GM11168 (cell line): ENCODE measurements at regions not wholly inside any gene's neighbourhood (a gene's known extent, or its start where the extent isn't known, plus 50 kb on each side); places are given as distances from the start of the nearest gene placed in this dataset.

Experiments used
- in situ Hi-C: fragments of 300-500 bp; cut with MboI; formaldehyde crosslinking; loops from one replicate; pipeline ENCODE4 v1.12.0; 2022; ENCODE audit warnings: low sequenced_read_pairs; ENCODE audit not compliant: unreplicated experiment

DNA sequence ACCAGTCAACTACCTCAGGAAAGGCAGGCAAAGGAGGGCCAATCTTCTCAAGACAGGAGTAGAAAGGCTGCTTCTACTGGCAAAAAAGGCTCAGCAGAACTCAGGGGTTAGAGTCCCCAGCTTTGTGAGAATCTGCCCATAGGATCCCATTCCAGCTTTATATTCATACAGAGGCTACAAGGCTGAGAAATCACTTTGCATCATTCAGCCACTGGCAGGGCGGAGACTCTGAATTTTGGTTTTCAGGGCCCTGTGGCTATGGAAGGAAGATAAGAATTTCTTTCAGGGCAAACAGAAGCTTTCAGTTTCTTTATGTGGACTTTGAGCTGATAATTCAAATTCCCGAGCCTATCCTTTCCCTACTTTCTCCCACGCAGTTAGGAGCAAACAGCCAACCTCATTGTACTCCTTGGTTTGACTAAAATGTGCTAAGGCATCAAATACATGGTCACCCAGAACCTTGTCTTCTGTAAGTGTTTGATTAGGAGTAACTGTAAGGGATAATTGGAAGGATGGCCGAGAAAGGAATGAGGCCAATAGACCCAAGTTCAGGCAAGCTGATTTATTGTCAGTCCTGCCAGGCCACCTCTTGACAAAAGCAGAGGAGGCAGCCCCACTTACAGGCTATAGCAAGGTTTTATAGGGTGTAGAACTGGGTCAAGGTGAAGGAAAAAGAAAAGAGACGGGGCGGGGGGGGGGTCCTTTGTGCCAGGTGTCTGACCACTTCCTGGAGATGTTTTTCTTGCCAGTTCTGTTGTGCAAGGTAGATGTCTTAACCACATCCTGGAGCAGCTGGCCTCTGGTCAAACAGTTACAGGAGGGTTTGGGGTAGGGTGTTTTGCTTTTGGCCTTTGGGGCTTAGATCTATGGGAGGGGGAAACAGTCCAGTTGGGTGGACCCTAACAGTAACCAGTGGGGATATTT lies 165.3 kb upstream of the PPP1R2C start:
- in situ Hi-C loops: loop anchor here (25.0 kb wide), 1 partner anchor 331 kb away; no protein-coding TSS in a partner anchor

DNA sequence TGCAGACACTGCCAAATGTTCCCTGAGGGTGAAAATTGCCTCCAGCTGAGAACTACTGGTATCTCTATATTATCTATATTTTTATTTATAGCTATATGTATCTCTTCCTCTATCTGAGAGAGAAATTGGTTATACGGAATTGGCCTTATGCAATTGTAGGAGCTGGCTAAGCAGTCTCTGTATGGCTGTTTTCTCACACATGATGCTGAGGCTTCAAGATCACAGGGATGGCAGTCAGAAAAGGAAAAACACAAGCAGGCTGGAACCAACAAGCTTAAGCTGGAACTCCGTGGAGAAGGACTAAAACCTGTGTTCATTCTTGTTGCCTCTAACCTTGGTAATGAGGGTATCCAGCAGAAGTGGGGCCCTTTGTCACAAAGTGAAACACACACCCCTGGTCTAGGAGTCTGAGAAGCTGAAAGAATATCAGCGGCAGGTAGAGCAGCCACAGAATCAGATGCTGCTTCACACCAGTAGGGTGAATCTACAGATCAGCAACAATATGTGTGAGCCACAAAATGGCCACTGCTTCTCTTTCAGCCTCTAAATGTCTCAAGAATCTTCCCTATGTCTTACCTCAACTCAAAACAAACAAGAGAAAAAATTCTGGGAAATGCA lies 166.5 kb upstream of the PPP1R2C start:
- in situ Hi-C loops: loop anchor here (25.0 kb wide), 1 partner anchor 332 kb away; no protein-coding TSS in a partner anchor

DNA sequence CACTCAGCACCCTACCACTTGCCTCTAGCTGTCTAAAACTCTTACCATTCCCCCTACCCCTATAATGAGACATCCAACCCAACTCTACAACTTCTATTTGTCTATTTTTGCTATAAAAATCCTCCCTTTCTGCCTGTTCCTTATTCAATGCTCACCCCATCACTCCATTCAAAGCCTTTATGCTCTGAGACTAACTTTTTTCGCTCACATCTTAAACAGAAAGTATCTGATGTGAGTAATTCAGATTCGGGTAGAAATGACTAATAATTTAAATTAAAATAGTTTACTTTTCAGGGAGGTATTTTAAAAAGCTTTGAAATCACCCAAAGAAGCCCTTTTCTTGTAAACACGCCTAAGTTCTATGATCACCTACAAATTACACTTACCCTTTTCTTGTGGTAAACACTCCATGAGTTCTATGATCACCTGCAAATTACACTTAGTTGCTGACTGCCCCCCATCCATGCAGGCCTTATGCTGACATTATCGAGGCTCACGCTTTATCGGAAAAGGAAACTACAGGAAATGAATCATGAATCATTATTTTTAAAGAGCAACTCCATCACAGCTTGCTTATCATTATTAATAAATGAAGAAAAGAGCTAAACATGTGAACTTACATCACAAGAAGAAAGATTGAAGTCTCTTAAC lies 168.7 kb upstream of the PPP1R2C start:
- in situ Hi-C loops: loop anchor here (25.0 kb wide), 1 partner anchor 334 kb away; no protein-coding TSS in a partner anchor

DNA sequence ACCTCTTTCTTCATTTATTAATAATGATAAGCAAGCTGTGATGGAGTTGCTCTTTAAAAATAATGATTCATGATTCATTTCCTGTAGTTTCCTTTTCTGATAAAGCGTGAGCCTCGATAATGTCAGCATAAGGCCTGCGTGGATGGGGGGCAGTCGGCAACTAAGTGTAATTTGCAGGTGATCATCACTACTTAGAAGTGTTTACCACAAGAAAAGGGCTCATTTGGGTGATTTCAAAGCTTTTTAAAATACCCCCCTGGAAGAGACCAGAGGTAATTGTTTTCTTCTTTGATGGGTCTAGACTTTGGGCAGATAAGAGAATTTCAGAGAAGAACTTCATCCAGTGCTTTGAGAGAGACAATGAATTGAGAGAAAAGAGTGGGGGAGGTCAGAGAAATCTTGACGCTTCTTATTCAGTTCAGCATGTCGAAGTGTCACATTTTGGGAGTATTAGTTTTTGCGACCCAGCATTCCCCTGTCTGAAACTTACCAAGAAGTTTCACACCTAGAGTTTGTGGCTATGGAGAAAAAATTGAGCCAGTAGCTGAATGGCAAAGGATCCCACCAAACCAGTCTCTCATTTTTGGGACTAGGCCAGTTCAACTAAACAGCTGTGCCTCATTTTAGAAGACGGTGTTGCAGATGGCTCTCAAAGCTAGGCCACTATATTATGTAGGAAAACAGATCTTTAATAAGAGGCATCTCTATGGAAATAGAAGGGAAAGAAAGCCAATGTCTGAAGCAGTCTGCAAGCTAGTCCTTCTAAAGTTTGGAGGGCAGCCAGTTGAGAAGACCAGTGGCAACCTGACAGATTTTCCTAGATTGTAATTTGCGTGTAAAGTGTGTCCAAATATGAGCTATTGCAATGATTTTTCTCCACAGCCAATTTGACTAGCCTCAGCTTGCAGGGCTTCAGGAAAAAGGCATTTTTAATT lies 171.0 kb upstream of the PPP1R2C start:
- in situ Hi-C loops: loop anchor here (25.0 kb wide), 1 partner anchor 337 kb away; no protein-coding TSS in a partner anchor

DNA sequence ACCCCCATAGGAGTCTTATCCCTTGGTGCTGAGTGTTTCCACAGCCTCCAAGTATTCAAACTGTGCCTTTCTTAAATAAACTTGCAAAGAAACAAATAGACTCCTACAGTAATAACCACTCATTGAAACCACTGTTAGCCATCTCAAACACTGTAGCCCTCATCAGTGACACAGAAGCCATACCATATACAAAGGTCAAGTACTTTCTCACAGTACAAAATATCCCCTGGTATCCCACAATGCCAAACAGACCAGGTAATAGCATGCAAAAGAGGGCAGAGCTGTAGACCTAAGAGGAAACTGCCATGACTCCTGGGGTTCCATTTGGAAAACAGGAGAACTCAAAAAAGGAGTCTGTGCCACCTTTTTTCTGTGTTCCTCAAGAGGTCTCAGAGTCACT lies 173.8 kb upstream of the PPP1R2C start:
- in situ Hi-C loops: no loop called here

DNA sequence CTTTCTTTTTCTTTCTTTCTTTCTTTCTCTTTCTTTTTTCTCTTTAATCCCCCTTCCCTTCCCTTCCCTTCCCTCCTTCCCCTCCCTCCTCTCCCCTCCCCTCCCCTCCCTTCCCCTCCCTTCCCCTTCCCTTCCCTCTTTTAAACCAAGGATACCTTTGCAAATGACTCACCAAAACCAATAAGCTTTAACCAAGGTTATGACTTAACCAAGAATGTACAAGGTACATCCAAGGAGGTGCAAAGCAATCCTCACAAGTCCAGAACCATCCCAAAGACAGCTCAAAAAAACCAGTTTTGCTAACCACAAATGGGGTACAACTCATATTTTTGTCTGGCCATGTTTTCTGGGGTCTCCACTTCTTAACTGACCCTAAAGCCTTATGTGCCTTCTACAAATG lies 174.7 kb upstream of the PPP1R2C start:
- in situ Hi-C loops: no loop called here

DNA sequence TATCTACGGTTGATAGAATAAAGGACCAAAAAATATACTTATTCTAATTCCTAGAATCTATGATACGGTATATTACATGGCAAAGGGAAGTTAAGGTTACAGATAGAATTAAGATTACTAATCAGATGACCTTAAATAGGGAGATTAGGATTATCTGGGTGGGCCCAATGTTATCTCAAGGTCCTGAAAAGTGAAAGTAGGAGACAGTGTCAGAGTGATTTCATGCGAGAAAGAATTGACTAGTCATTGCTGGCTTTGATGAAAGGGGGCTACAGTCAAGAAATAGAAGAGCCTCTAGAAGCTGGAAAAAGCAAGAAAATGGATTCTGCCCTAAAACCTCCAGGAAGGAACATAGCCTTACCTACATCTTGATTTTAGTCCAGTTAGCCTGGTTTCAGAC lies 176.9 kb upstream of the PPP1R2C start:
- in situ Hi-C loops: no loop called here

DNA sequence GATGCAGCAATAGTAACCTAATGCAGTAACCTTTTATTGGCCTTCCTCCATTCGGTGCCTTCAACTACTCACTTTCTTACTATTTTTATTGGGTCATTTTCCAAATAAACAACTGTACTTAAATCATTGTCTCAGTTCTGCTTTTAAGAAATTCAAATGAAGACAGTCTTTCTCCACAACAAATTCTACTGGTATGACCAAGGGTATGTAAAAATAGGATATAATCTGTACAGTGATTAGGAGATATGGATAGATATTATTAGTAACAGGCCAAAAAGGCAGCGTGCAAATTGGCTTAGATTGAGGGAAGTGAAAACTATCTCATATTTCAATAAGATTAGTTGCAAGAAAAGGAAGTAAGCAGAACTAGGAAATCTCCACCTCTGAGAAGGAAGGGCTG lies 177.4 kb upstream of the PPP1R2C start:
- in situ Hi-C loops: no loop called here

DNA sequence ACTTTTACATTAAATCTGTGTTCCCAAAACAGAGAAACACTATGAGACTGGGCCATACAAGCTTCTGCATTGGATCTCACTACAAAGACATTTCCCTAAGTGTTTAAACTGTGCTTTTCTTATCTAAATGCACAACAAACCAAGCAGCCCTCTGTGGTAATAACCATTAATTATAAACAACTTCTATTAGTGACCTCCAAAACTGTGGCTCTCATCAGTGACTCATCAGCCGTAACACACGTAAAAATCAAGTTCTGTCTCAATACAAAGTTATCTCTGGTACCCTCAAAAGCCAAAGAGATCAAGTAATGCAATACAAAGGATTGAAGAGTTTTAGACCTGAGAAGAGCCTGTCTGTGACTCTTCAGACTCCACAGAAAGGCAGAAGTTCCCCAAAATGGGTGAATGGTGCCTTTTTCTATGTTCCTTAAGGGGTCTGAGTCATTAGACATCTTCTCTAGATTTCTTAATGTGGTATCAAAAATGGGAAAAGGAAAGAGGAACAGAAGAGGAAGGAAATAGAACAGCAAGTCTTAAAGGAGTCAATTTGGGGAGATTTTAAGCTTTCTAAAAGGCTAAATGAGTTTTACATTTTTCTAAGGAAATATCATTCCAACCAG lies 189.8 kb upstream of the PPP1R2C start:
- in situ Hi-C loops: no loop called here

DNA sequence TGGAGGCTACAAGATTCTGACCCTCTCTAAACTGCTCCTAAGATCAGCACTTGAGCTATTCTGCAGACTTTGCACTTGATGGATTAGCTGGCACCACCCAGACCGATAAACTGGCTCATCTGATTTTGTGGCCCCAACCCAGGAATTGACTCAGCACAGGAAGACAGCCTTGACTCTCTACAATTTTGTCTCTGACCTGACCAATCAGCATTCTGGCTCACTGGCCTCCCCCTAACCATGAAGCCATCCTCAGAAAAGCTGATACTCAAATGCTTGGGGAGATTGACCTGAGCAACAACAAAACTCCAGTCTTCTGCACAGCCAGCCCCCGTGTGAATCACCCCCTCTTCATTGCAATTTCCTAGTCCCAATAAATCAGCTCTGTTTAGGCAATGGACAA lies 195.4 kb upstream of the PPP1R2C start:
- in situ Hi-C loops: no loop called here

DNA sequence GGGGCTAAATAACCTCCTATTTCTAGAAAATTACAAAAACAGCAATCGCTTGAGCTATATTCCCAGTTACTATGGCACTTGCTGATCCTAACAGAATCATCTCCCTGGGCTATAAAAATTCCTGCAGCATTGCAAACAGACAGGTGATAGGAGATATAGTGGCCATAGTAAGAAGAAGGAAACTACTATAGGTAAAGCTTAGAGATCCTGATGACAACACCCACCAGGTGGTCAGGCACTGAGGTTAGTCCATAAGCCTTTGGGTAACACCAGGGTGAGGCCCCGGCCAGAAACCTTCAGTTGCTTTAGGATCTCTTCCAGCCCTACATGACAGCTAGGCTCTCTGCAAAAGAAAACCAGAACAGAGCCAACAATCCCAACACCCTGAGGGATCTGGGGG lies 197.9 kb upstream of the PPP1R2C start:
- in situ Hi-C loops: no loop called here

DNA sequence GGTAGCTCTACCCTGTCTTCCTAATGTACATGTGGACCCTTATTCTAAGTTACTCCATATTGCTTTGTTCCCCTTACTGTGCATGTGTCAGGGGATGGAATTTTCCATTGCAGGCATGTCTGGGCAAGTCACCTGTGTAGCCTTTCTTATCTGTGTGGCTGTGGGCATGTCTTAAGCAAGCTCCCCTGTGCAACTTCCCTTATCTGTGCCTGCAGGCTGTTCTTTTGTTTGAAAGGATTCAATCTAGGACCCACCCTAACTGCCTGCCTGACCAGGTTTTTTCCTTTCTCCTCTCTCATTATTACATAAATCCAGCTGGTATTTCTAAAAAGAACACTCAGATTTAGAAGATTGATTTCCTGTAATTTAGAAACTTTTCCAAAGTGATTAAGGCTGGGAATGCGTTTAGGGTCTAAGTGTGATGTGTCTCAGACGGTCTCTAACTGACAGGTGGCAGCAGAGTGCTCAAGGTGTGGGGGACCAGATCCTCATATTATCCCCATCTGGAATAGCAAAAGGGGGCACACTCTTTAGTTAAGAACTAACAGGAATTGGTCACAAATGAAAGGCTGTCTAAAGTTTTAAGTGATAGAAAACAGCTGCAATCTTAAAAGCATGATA lies 198.9 kb upstream of the PPP1R2C start:
- in situ Hi-C loops: no loop called here

DNA sequence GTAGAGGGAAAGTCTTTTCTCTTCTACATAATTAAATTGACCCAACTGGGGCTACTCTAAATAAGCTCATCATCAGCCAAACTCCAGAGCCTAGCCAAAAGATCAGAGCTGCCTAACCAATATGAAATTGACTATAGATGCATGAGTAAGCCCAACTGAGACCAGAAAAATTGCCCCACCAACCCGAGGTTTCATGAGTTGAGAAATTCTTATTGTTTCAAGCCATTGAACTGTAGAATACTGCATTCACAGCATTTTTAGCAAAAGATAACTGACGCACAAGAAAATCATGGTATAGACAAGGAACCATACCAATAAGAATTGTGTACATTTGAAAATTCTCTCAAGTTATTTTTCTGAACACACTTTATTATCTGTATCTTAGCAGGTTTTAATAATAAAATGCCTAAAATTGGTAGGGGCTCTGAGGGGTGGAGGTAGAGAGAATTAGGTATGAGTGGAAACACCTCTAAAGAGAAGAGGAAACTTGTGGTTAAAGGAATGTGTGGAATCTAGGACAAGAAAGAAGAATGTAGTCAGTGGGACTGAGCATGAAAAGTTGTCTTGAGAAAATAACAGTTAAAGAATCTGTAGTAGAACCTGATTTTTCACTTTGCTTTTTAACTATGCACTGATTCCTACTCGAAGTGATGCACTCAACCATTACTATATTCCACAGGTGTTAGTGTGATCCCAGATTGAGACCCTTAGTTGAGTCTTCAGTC lies 200.9 kb upstream of the PPP1R2C start:
- in situ Hi-C loops: no loop called here

DNA sequence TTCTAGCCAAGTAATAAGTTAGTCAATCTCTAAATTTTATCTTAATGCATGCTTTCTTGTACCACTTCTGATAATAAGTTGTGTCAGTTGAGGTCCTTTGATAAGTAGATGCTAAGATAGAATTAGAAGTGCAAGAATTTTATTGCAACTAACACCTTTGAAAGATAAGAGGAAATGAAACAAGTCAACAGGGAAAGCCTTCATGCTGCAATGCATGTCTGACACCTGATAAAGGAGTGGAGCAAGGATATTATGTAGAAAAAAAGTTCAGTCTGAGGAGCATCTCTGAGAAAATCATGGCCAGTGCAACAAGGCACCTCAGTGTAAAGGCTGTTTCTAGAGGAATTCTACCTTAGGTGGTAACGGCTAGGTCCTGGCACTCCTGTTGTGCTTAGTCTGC lies 210.7 kb upstream of the PPP1R2C start:
- in situ Hi-C loops: no loop called here

DNA sequence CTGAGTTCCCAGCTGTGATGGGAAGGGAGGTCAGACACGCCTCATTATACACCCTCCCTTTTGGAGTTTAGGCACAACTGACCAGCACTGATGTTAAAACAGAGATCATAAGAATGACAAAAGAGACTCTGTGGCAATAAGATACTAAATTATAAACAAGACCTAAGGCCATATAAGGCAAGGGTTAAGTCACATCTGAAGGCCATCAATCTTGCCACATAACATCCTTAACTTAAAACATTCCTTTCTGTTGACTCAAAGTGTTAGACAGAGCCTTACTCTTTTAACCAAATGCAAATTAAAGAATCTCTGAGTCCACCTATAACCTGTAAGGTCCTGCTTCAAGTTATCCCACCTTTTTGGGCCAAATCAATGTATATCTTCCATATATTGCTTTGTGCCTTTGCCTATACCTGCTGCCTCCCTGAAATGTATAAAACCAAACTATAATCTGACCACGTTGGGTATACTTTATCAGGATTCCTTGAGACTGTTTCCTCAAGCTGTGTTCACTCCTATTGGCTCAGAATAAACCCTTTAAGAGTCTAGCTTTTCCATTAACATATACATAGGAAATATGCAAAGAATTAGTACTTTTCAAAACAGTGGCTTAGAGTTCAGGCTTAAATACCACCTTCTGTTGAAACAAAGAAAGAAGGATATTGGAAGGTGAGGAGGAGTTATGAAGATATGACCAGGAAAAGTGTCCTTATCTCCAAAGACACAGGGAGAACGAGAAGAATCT lies 214.4 kb upstream of the PPP1R2C start:
- in situ Hi-C loops: no loop called here

DNA sequence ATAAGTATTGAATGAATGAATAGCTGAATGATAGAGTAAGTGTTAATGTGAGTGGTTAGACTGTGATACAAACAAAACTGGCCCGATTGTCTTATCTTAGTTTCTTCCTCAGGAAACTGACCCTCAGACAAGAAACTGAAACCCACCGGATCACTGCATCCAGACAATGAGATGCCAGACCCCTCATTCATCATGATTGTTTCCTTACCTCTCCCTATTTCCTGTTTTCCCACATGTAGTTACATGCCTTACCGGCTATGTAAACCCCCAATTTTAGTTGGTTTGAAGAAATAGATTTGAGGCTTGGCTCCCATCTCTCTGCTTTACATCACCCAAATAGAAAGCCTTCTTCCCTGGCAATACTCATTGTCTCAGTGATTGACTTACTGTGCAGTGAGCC lies 218.9 kb upstream of the PPP1R2C start:
- in situ Hi-C loops: no loop called here

DNA sequence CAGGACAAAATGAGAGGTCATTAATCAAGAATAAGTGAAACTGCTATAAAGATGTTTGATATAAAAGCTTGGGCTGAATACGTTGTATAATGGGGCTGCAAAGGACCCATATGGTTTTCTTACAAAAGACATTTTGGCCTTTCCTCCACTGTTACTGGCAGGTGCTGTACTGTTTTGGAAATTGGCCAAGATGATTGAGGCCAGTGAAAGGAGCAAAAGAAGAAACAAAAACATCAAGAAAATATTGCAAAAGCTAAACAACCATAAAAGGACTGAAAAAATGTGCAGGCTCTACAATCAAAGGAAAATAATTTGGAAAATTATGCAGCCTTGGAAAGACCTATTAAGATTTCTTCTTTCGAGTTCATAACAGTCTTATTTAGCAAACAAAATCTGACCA lies 222.2 kb upstream of the PPP1R2C start:
- in situ Hi-C loops: no loop called here
